ENCODE measurements at regions not wholly inside any gene's neighbourhood (a gene's known extent, or its start where the extent isn't known, plus 50 kb on each side); places are given as distances from the start of the nearest gene placed in this dataset.

DNA sequence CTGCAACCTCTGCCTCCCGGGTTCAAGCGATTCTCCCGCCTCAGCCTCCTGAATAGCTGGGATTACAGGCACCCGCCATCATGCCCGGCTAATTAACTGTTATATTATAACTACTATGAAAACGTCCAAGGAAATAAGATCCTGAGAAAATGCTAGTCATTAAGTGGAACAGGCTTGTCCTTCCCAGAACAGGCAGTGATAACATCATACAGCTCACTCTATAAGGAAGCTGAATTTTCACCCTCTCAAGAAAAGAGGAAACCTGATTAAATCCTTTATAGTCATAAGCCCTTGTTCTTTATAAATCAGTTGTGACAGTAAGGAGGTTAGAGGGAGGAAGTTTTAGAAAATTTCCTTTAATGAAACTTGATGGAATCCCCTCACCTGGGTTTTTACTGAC lies 163.9 kb upstream of the CLINT1 start:
- TF ChIP-seq, protein P1, sequence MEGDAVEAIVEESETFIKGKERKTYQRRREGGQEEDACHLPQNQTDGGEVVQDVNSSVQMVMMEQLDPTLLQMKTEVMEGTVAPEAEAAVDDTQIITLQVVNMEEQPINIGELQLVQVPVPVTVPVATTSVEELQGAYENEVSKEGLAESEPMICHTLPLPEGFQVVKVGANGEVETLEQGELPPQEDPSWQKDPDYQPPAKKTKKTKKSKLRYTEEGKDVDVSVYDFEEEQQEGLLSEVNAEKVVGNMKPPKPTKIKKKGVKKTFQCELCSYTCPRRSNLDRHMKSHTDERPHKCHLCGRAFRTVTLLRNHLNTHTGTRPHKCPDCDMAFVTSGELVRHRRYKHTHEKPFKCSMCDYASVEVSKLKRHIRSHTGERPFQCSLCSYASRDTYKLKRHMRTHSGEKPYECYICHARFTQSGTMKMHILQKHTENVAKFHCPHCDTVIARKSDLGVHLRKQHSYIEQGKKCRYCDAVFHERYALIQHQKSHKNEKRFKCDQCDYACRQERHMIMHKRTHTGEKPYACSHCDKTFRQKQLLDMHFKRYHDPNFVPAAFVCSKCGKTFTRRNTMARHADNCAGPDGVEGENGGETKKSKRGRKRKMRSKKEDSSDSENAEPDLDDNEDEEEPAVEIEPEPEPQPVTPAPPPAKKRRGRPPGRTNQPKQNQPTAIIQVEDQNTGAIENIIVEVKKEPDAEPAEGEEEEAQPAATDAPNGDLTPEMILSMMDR (conservative IDR thresholded peaks at IDR 0.05; ENCODE audit: low read depth, low read length): no peak
- TF ChIP-seq EZH2 (IDR thresholded peaks at IDR 0.05; ENCODE audit: low read length, unreplicated experiment) (no peak), EZH2phosphoT487 (IDR thresholded peaks at IDR 0.05; ENCODE audit: borderline replicate concordance, low read length) (no peak)

Measured in PC-3 (cell line).